GM19025 (cell line): ENCODE measurements at regions not wholly inside any gene's neighbourhood (a gene's known extent, or its start where the extent isn't known, plus 50 kb on each side); places are given as distances from the start of the nearest gene placed in this dataset.
"Not testable (repeated sequence)": the region's sequence is repeated elsewhere in the genome, so short reads cannot be mapped to it uniquely, and the experiment has no call there.

Experiments used
- ATAC-seq: cut with Tn5 transposase; IDR thresholded peaks from one replicate; pipeline ENCODE4 v1.9.1; 2021; ENCODE audit warnings: mild to moderate bottlenecking, low read depth, moderate library complexity; ENCODE audit not compliant: unreplicated experiment

GRCh38 chr3:39739658-39740057 is 69.8 kb upstream of the MYRIP start:
- not testable (repeated sequence) for ATAC-seq

GRCh38 chr3:39744746-39745145 is 64.7 kb upstream of the MYRIP start:
- ATAC-seq: no peak

GRCh38 chr3:39748002-39748401 is 61.4 kb upstream of the MYRIP start:
- ATAC-seq: no peak

GRCh38 chr3:39748763-39749162 is 60.6 kb upstream of the MYRIP start:
- no peak for ATAC-seq

- peak; percentile 29 for ATAC-seq
These were observed 58.7 kb upstream of the MYRIP start for GRCh38 chr3:39750712-39751111.

- ATAC-seq: no peak
These were observed 58.1 kb upstream of the MYRIP start for GRCh38 chr3:39751286-39751685.

- ATAC-seq: no peak
These were observed 57.3 kb upstream of the MYRIP start for GRCh38 chr3:39752019-39752637.

- ATAC-seq: no peak
These were observed 56.7 kb upstream of the MYRIP start for GRCh38 chr3:39752751-39753150.

GRCh38 chr3:39753391-39753790 is 56.0 kb upstream of the MYRIP start:
- ATAC-seq: no peak

GRCh38 chr3:39754549-39754948 is 54.9 kb upstream of the MYRIP start:
- peak; percentile 63 for ATAC-seq

- peak; percentile 34 for ATAC-seq
These were observed 54.3 kb upstream of the MYRIP start for GRCh38 chr3:39755100-39755499.

- no peak for ATAC-seq
These were observed 52.1 kb upstream of the MYRIP start for GRCh38 chr3:39757307-39757706.
